Esophagus muscularis mucosa (tissue), 4 donors: ENCODE measurements at regions not wholly inside any gene's neighbourhood (a gene's known extent, or its start where the extent isn't known, plus 50 kb on each side); places are given as distances from the start of the nearest gene placed in this dataset.
"Not testable (repeated sequence)": the region's sequence is repeated elsewhere in the genome, so short reads cannot be mapped to it uniquely, and the experiment has no call there.

Experiments
- DNase-seq: peaks from one replicate; pipeline ENCODE4 v3.0.0-alpha.2; 2017; ENCODE audit errors: extremely low spot score
- H3K27ac ChIP-seq, 4 donors: fragments of 200-600 bp; sonication (generic); replicated peaks in 1 of 4; 1 replicate in 3 of 4; 2 replicates in 1 of 4; pipeline ENCODE4 v1.5.1; 2016 to 2019; ENCODE audit warnings: mild to moderate bottlenecking in 1 of 4
- H3K27me3 ChIP-seq, 4 donors: fragments of 200-600 bp; sonication (generic); one replicate each; pipeline versions ENCODE4 v1.5.1 to v1.6.0; 2016 to 2019
- H3K36me3 ChIP-seq, 4 donors: fragments of 200-600 bp; sonication (generic); one replicate each; pipeline ENCODE4 v1.5.1; 2016 to 2019
- H3K4me1 ChIP-seq, 4 donors: fragments of 200-600 bp; sonication (generic); one replicate each; pipeline ENCODE4 v1.5.1; 2016 to 2019
- H3K4me3 ChIP-seq, 4 donors: fragments of 200-600 bp; sonication (generic); 1 replicate in 2 of 4; 2 replicates in 2 of 4; pipeline ENCODE4 v1.5.1; 2016 to 2019; ENCODE audit warnings: mild to moderate bottlenecking in 4 of 4, moderate library complexity in 1 of 4
- H3K9me3 ChIP-seq, 4 donors: fragments of 200-600 bp; sonication (generic); 1 replicate in 3 of 4; 2 replicates in 1 of 4; pipeline ENCODE4 v1.5.1; 2016 to 2019
- WGBS: methylation state at CpG from one replicate; pipeline ENCODE4 v1.1.5; 2018; 5-methylcytosine and 5-hydroxymethylcytosine counted together
- intact Hi-C: fragments of 100-400 bp; cut with DNase I; formaldehyde crosslinking; loops from one replicate; pipeline ENCODE4 v1.15.1; 2023

- H3K4me3 ChIP-seq, H3K4me1 ChIP-seq, H3K27me3 ChIP-seq, H3K36me3 ChIP-seq, H3K27ac ChIP-seq, H3K9me3 ChIP-seq, DNase-seq: not testable (repeated sequence)
- intact Hi-C loops = loop anchor here (10.0 kb wide), 1 partner anchor 399 kb away; no protein-coding TSS in a partner anchor
- 76% methylated on average over 6 of the region's 6 CpGs for WGBS
These were observed 114.5 kb downstream of the SEPTIN7 start for GRCh38 chr7:35915247-35915955.

- DNase-seq, H3K27me3 ChIP-seq, H3K9me3 ChIP-seq, H3K4me3 ChIP-seq, H3K4me1 ChIP-seq, H3K36me3 ChIP-seq, H3K27ac ChIP-seq: not testable (repeated sequence)
- WGBS = 82% methylated on average over 10 of the region's 10 CpGs
- intact Hi-C loops = loop anchor here (10.0 kb wide), 1 partner anchor 397 kb away; no protein-coding TSS in a partner anchor
These were observed 117.4 kb downstream of the SEPTIN7 start for GRCh38 chr7:35918217-35918616.

DNA sequence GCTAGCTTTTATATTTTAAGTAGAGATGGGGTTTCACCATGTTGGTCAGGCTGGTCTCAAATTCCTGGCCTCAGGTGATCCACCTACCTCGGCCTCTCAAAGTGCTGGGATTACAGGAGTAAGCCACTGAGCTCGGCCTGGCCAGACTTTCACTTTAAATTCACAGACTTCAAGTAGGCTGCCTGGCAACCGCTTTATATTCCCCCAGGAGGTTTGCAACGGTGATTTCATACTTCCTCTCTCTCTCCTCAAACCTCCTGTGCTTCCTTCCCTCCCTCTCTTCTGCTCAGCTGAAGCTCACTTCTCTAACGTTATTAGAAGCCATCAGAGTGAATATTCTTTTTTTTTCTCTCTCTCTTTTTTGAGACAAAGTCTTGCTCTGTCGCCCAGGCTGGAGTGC, 118.8 kb downstream of the SEPTIN7 start:
- WGBS = 59% methylated on average over 6 of the region's 6 CpGs
- H3K9me3 ChIP-seq, H3K27me3 ChIP-seq, H3K4me1 ChIP-seq, H3K4me3 ChIP-seq, DNase-seq, H3K27ac ChIP-seq, H3K36me3 ChIP-seq: not testable (repeated sequence)
- intact Hi-C loops = loop anchor here (10.0 kb wide), 1 partner anchor 395 kb away; no protein-coding TSS in a partner anchor

GRCh38 chr7:35921338-35921737, 120.5 kb downstream of the SEPTIN7 start:
- H3K4me3 ChIP-seq, H3K27ac ChIP-seq, H3K27me3 ChIP-seq, H3K36me3 ChIP-seq, intact Hi-C loops, H3K9me3 ChIP-seq, DNase-seq, H3K4me1 ChIP-seq: not testable (repeated sequence)
- 77% methylated on average over 5 of the region's 5 CpGs for WGBS

- WGBS = 61% methylated on average over 6 of the region's 7 CpGs
- H3K27me3 ChIP-seq, H3K4me1 ChIP-seq, H3K4me3 ChIP-seq, H3K36me3 ChIP-seq, H3K27ac ChIP-seq, H3K9me3 ChIP-seq, DNase-seq, intact Hi-C loops: not testable (repeated sequence)
These were observed 123.8 kb downstream of the SEPTIN7 start for GRCh38 chr7:35924668-35925067.

- H3K4me1 ChIP-seq, H3K9me3 ChIP-seq, DNase-seq, H3K4me3 ChIP-seq, H3K27ac ChIP-seq, H3K36me3 ChIP-seq, intact Hi-C loops, H3K27me3 ChIP-seq: not testable (repeated sequence)
- WGBS = 90% methylated on average over 9 of the region's 9 CpGs
These were observed 126.1 kb downstream of the SEPTIN7 start for GRCh38 chr7:35926966-35927365.

DNA sequence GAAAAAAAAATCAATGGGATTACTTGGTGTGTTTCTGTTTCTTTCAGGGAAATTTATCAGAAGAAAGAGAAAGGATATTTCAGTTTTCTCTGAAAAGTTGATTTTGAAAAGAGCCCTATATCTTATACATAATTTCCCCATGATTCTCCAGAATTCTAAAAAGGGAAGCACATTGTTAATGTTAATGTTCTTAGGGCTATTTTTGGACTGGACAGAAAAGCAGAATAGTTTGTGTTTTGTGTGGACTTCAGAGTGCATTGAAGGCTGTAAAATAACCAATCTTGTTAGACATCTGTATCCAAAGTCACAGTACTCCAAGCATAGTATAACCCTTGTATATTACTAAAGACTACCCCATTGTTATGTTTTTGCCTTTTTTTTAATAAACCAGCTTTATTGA, 130.3 kb downstream of the SEPTIN7 start:
- H3K36me3 ChIP-seq, DNase-seq, intact Hi-C loops, H3K9me3 ChIP-seq, H3K27me3 ChIP-seq, H3K27ac ChIP-seq, H3K4me1 ChIP-seq, H3K4me3 ChIP-seq: not testable (repeated sequence)

DNA sequence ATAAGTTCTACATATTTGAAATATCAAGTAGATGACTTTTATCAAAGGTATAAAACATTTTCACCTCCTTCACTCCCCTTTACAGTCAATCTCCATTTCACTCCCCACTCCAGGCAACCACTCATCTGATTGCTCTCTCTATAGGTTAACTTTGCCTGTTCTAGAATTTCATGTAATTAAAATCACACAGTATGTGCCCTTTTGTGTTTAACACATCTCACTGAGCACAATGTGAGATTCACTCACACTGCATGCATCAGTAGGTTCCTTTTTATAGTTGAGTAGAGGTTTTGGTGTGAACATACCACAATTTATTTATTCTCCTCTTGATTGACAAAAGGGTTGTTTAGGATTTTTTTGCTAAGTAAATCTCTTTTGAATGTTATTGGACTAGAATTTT, 130.7 kb downstream of the SEPTIN7 start:
- H3K4me3 ChIP-seq, DNase-seq, H3K4me1 ChIP-seq, H3K36me3 ChIP-seq, H3K27me3 ChIP-seq, H3K27ac ChIP-seq, H3K9me3 ChIP-seq, intact Hi-C loops: not testable (repeated sequence)

GRCh38 chr7:35940695-35941094, 139.8 kb downstream of the SEPTIN7 start:
- intact Hi-C loops, H3K27me3 ChIP-seq, H3K9me3 ChIP-seq, H3K36me3 ChIP-seq, H3K4me3 ChIP-seq, H3K27ac ChIP-seq, DNase-seq, H3K4me1 ChIP-seq: not testable (repeated sequence)
- 92% methylated on average over 7 of the region's 8 CpGs for WGBS

GRCh38 chr7:35945621-35946020, 144.8 kb downstream of the SEPTIN7 start:
- H3K4me3 ChIP-seq, intact Hi-C loops, H3K9me3 ChIP-seq, H3K27me3 ChIP-seq, H3K27ac ChIP-seq, H3K4me1 ChIP-seq, DNase-seq, H3K36me3 ChIP-seq: not testable (repeated sequence)

- intact Hi-C loops, H3K27ac ChIP-seq, H3K9me3 ChIP-seq, H3K4me3 ChIP-seq, H3K36me3 ChIP-seq, DNase-seq, H3K4me1 ChIP-seq, H3K27me3 ChIP-seq: not testable (repeated sequence)
- WGBS = 87% methylated on average over 13 of the region's 13 CpGs
These were observed 154.9 kb downstream of the SEPTIN7 start for GRCh38 chr7:35955735-35956134.

DNA sequence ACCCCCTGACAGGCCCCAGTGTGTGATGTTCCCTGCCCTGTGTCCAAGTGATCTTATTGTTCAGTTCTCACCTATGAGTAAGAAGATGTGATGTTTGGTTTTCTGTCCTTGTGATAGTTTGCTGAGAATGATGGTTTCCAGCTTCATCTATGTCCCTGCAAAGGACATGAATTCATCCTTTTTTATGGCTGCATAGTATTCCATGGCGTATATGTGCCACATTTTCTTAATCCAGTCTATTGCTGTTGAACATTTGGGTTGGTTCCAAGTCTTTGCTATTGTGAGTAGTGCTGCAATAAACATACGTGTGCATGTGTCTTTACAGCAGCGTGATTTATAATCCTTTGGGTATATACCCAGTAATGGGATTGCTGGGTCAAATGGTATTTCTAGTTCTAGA, 156.1 kb downstream of the SEPTIN7 start:
- H3K36me3 ChIP-seq, H3K9me3 ChIP-seq, intact Hi-C loops, H3K4me1 ChIP-seq, H3K4me3 ChIP-seq, H3K27me3 ChIP-seq, DNase-seq, H3K27ac ChIP-seq: not testable (repeated sequence)
- WGBS = 93% methylated on average over 3 of the region's 3 CpGs

- H3K4me1 ChIP-seq, H3K9me3 ChIP-seq, H3K4me3 ChIP-seq, H3K27ac ChIP-seq, H3K36me3 ChIP-seq, DNase-seq, H3K27me3 ChIP-seq, intact Hi-C loops: not testable (repeated sequence)
- WGBS = 55% methylated on average over 3 of the region's 3 CpGs
These were observed 160.4 kb downstream of the SEPTIN7 start for GRCh38 chr7:35961260-35961659.
